K562 (cell line): ENCODE measurements at regions not wholly inside any gene's neighbourhood (a gene's known extent, or its start where the extent isn't known, plus 50 kb on each side); places are given as distances from the start of the nearest gene placed in this dataset.

Source experiments
- ATAC-seq: fragments of 200-7000 bp; cut with Tn5 transposase; 3 replicates; pipeline ENCODE4 v1.9.1; 2020; ENCODE audit warnings: moderate library complexity
- BruUV-seq: library from RNA; stranded (reverse); fragments of 400-500 nt; replicated peaks from 2 replicates; lab custom pipeline; 2021; lab: Mats Ljungman, UMichigan
- CTCF ChIA-PET: fragments of 300-600 bp; formaldehyde crosslinking; extraction: SDS; loops from one replicate; lab custom pipeline; 2021; ENCODE audit warnings: low intra/inter-chr PET ratio; lab: Yijun Ruan, JAX
- POLR2A ChIA-PET: fragments of 300-600, 350-650 bp; sonication (Branson Sonifier 250); formaldehyde crosslinking; extraction: SDS; loops from one replicate; lab custom pipeline; 2021; ENCODE audit warnings: antibody characterized with exemption, inconsistent platforms; lab: Yijun Ruan, JAX
- DNase-seq, 4 experiments: peaks; one replicate each; pipeline versions ENCODE4 v3.0.0 to v3.0.0-alpha.2; 2011 to 2018; ENCODE audit warnings: low spot score in 3 of 4, mixed read lengths in 3 of 4; ENCODE audit errors: extremely low read depth in 1 of 4
- FAIRE-seq: peaks from 2 replicates; lab custom pipeline; 2011; peaks lifted over from hg19 to GRCh38; lab: Jason Lieb, UNC
- H2AFZ ChIP-seq: 2 replicates; pipeline ENCODE4 v1.6.0; 2011; ENCODE audit warnings: low read depth, low read length, control low read depth, inconsistent platforms
- H3K27ac ChIP-seq: fragments of 200-600 bp; 3 replicates; pipeline ENCODE4 v1.8.0; 2011; ENCODE audit warnings: low read depth, mild to moderate bottlenecking, control low read depth, inconsistent platforms, low read length, moderate library complexity, mixed read lengths; ENCODE audit errors: extremely low read depth
- H3K27me3 ChIP-seq, 2 experiments: fragments of 300-600 bp in 1 of 2; 2 replicates in 1 of 2; 3 replicates in 1 of 2; pipeline versions ENCODE4 v1.6.0 to v1.8.0; 2011; ENCODE audit warnings: inconsistent platforms in 2 of 2, low read length in 2 of 2, mild to moderate bottlenecking in 1 of 2, mixed read lengths in 1 of 2, moderate library complexity in 1 of 2; ENCODE audit not compliant: control insufficient read depth in 2 of 2, insufficient read depth in 2 of 2
- H3K36me3 ChIP-seq: fragments of 300-600 bp; 3 replicates; pipeline ENCODE4 v1.8.0; 2011; ENCODE audit warnings: mild to moderate bottlenecking, low read length, inconsistent platforms; ENCODE audit not compliant: control insufficient read depth, insufficient read depth
- H3K4me1 ChIP-seq, 2 experiments: fragments of 200-600 bp in 1 of 2; replicated peaks in 1 of 2; 2 replicates in 1 of 2; 3 replicates in 1 of 2; pipeline versions ENCODE4 v1.5.1 to v1.8.0; 2011; ENCODE audit warnings: inconsistent platforms in 2 of 2, low read length in 2 of 2, mild to moderate bottlenecking in 1 of 2, mixed read lengths in 1 of 2, moderate library complexity in 1 of 2; ENCODE audit not compliant: control insufficient read depth in 2 of 2, insufficient read depth in 2 of 2
- H3K4me2 ChIP-seq: 2 replicates; pipeline ENCODE4 v1.6.1; 2011; ENCODE audit warnings: low read length, control low read depth, inconsistent platforms, mixed read lengths; ENCODE audit not compliant: insufficient read depth
- H3K4me3 ChIP-seq: fragments of 200-600 bp; sonication (generic), shearing (Covaris generic); 2 replicates; pipeline ENCODE4 v1.5.1; 2016; ENCODE audit warnings: control low read depth, inconsistent platforms
- H3K79me2 ChIP-seq: fragments of 200-600 bp; 3 replicates; pipeline ENCODE4 v1.8.0; 2011; ENCODE audit warnings: low read length, inconsistent platforms; ENCODE audit not compliant: control insufficient read depth, insufficient read depth
- H3K9ac ChIP-seq, 2 experiments: 2 replicates each; pipeline versions ENCODE4 v1.6.0 to v1.6.1; 2011; ENCODE audit warnings: low read depth in 2 of 2, low read length in 2 of 2, control low read depth in 1 of 2, inconsistent platforms in 1 of 2, mild to moderate bottlenecking in 1 of 2, mixed read lengths in 1 of 2; ENCODE audit not compliant: insufficient read depth in 1 of 2
- H3K9me1 ChIP-seq: one replicate; pipeline ENCODE4 v1.6.0; 2011; ENCODE audit warnings: inconsistent platforms, mild to moderate bottlenecking, low read length, moderate library complexity; ENCODE audit not compliant: control insufficient read depth, insufficient read depth
- H3K9me3 ChIP-seq: replicated peaks from 2 replicates; pipeline ENCODE4 v1.5.1; 2011; ENCODE audit warnings: low read depth, low read length, inconsistent platforms; ENCODE audit not compliant: control insufficient read depth, insufficient read depth
- H4K20me1 ChIP-seq: replicated peaks from 2 replicates; pipeline ENCODE4 v1.6.1; 2011; ENCODE audit warnings: low read length, inconsistent platforms, mixed read lengths; ENCODE audit not compliant: control insufficient read depth, insufficient read depth
- BDP1 ChIP-seq: IDR thresholded peaks from 3 replicates; pipeline ENCODE4 v1.6.1; 2011; ENCODE audit not compliant: insufficient read length, insufficient read depth
- CREM ChIP-seq: IDR thresholded peaks from 2 replicates; pipeline ENCODE4 v1.6.1; 2014; ENCODE audit warnings: antibody characterized with exemption, low read depth
- HNRNPUL1 ChIP-seq: fragments of 200-400 bp; formaldehyde crosslinking; IDR thresholded peaks from 2 replicates; pipeline ENCODE4 v1.6.1; 2017; ENCODE audit warnings: low read length
- MCM5 ChIP-seq: fragments of 450-650 bp; IDR thresholded peaks from 2 replicates; pipeline ENCODE4 v1.6.1; 2016; ENCODE audit warnings: low read depth
- NBN ChIP-seq: fragments of 450-650 bp; IDR thresholded peaks from 2 replicates; pipeline ENCODE4 v1.6.1; 2016; ENCODE audit warnings: low read depth, mild to moderate bottlenecking
- NFRKB ChIP-seq: fragments of 450-650 bp; IDR thresholded peaks from 2 replicates; pipeline ENCODE4 v1.6.1; 2016; ENCODE audit warnings: low read depth
- POLR2A ChIP-seq: fragments of 450-650 bp; conservative IDR thresholded peaks from 2 replicates; pipeline ENCODE4 v1.6.1; 2016
- SMAD4 ChIP-seq: fragments of 250-450 bp; sonication (Bioruptor Pico); conservative IDR thresholded peaks from 2 replicates; pipeline ENCODE4 v1.8.0; 2021; ENCODE audit warnings: inconsistent platforms, mild to moderate bottlenecking, moderate library complexity
- SMARCA4 ChIP-seq: fragments of 450-650 bp; IDR thresholded peaks from 2 replicates; pipeline ENCODE4 v1.6.1; 2016
- TEAD2 ChIP-seq: fragments of 450-650 bp; IDR thresholded peaks from 2 replicates; pipeline ENCODE4 v1.6.1; 2016; ENCODE audit warnings: missing genetic modification characterization, control low read depth, missing compliant biosample characterization
- ZC3H8 ChIP-seq: fragments of 450-650 bp; IDR thresholded peaks from 2 replicates; pipeline ENCODE4 v1.6.1; 2017
- ZNF24 ChIP-seq: fragments of 450-650 bp; IDR thresholded peaks from 2 replicates; pipeline ENCODE4 v1.6.1; 2016
- WGBS: fragments of 100-300 bp; shearing (Covaris generic); methylation state at CpG from one replicate; pipeline ENCODE4 v1.1.6; 2016; ENCODE audit warnings: low coverage, mixed read lengths; ENCODE audit not compliant: insufficient coverage; ENCODE audit errors: missing lambda C conversion rate; 5-methylcytosine and 5-hydroxymethylcytosine counted together
- in situ Hi-C: fragments of 300-500 bp; cut with MboI; formaldehyde crosslinking; loops from 4 replicates; pipeline ENCODE4 v1.15.0; 2018; ENCODE audit warnings: inconsistent platforms, mixed read lengths
- intact Hi-C: fragments of 100-400 bp; cut with micrococcal nuclease; formaldehyde crosslinking; loops from 2 replicates; pipeline ENCODE4 v1.14.2; 2022
- TF ChIP-seq, protein P1 (sequence below): fragments of 250-450 bp; sonication (Bioruptor Pico); IDR thresholded peaks from 2 replicates; pipeline ENCODE4 v1.8.0; 2021; ENCODE audit warnings: moderate library complexity, mild to moderate bottlenecking, inconsistent platforms
- TF ChIP-seq, protein P2 (sequence below): fragments of 450-650 bp; IDR thresholded peaks from 2 replicates; pipeline ENCODE4 v1.6.1; 2016; ENCODE audit warnings: low read depth

- in situ Hi-C loops (no loop called here), intact Hi-C loops (no loop called here)
Observed at GRCh38 chr4:114420069-114420468, 178.5 kb upstream of the UGT8 start.

More at GRCh38 chr4:114420069-114420468, 178.5 kb upstream of the UGT8 start:
- WGBS: 0% methylated on average over 4 of the region's 4 CpGs
- Histone ChIP-seq H3K27ac (no peak overlapping the region), H3K4me1 (no peaks in the 10 kb centered on the region), H3K4me2 (no peak overlapping the region), H3K9me3 (no peaks in the 10 kb centered on the region), H2AFZ (no peak overlapping the region), H3K36me3 (no peaks in the 10 kb centered on the region), H3K4me3 (no peak overlapping the region), H3K27me3 (no peaks in the 10 kb centered on the region), H4K20me1 (no peaks in the 10 kb centered on the region), H3K79me2 (no peaks in the 10 kb centered on the region), H3K9ac (no peak overlapping the region), H3K9me1 (no peaks in the 10 kb centered on the region)
- TF ChIP-seq MCM5 (no peak), TEAD2 (no peak), HNRNPUL1 (no peak), SMARCA4 (no peak), ZC3H8 (no peak), ZNF24 (no peak), NFRKB (no peak), SMAD4 (no peak), NBN (no peak), BDP1 (no peak), POLR2A (no peak), CREM (no peak)
- TF ChIP-seq, protein P1, sequence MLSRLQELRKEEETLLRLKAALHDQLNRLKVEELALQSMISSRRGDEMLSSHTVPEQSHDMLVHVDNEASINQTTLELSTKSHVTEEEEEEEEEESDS (CRISPR knock-in tag): no peak
- TF ChIP-seq, protein P2, sequence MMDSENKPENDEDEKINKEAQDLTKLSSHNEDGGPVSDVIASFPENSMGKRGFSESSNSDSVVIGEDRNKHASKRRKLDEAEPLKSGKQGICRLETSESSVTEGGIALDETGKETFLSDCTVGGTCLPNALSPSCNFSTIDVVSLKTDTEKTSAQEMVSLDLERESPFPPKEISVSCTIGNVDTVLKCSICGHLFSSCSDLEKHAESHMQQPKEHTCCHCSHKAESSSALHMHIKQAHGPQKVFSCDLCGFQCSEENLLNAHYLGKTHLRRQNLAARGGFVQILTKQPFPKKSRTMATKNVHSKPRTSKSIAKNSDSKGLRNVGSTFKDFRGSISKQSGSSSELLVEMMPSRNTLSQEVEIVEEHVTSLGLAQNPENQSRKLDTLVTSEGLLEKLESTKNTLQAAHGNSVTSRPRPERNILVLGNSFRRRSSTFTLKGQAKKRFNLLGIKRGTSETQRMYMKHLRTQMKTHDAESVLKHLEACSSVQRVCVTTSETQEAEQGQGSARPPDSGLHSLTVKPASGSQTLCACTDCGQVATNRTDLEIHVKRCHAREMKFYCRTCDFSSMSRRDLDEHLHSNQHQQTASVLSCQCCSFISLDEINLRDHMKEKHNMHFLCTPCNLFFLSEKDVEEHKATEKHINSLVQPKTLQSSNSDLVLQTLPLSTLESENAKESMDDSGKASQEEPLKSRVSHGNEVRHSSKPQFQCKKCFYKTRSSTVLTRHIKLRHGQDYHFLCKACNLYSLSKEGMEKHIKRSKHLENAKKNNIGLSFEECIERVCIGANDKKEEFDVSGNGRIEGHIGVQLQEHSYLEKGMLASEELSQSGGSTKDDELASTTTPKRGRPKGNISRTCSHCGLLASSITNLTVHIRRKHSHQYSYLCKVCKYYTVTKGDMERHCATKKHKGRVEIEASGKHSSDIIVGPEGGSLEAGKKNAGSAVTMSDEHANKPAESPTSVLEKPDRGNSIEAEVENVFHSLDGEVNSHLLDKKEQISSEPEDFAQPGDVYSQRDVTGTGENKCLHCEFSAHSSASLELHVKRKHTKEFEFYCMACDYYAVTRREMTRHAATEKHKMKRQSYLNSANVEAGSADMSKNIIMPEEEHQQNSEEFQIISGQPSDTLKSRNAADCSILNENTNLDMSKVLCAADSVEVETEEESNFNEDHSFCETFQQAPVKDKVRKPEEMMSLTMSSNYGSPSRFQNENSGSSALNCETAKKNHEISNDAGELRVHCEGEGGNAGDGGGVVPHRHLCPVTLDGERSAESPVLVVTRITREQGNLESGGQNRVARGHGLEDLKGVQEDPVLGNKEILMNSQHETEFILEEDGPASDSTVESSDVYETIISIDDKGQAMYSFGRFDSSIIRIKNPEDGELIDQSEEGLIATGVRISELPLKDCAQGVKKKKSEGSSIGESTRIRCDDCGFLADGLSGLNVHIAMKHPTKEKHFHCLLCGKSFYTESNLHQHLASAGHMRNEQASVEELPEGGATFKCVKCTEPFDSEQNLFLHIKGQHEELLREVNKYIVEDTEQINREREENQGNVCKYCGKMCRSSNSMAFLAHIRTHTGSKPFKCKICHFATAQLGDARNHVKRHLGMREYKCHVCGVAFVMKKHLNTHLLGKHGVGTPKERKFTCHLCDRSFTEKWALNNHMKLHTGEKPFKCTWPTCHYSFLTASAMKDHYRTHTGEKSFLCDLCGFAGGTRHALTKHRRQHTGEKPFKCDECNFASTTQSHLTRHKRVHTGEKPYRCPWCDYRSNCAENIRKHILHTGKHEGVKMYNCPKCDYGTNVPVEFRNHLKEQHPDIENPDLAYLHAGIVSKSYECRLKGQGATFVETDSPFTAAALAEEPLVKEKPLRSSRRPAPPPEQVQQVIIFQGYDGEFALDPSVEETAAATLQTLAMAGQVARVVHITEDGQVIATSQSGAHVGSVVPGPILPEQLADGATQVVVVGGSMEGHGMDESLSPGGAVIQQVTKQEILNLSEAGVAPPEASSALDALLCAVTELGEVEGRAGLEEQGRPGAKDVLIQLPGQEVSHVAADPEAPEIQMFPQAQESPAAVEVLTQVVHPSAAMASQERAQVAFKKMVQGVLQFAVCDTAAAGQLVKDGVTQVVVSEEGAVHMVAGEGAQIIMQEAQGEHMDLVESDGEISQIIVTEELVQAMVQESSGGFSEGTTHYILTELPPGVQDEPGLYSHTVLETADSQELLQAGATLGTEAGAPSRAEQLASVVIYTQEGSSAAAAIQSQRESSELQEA: no peak
- BruUV-seq: no TSS peak
- DNase-seq (no peak), ATAC-seq (no peak), FAIRE-seq (no peak)
- ChIA-PET CTCF (no interaction called here), POLR2A (no interaction called here)
